SU-DHL-6 (cell line): ENCODE measurements at regions not wholly inside any gene's neighbourhood (a gene's known extent, or its start where the extent isn't known, plus 50 kb on each side); places are given as distances from the start of the nearest gene placed in this dataset.

Experiments used
- EZH2phosphoT487 ChIP-seq: fragments of 200-600 bp; sonication (generic), shearing (Covaris generic); conservative IDR thresholded peaks from 2 replicates; pipeline ENCODE4 v1.6.1; 2018; ENCODE audit warnings: mild to moderate bottlenecking, antibody characterized with exemption, low read length, moderate library complexity, mixed read lengths
- TF ChIP-seq, protein P1 (sequence below): fragments of 200-600 bp; sonication (generic); IDR thresholded peaks from one replicate; pipeline ENCODE4 v1.5.1; 2017; ENCODE audit warnings: antibody characterized with exemption, mild to moderate bottlenecking, low read length, moderate library complexity; ENCODE audit not compliant: insufficient read depth, poor library complexity, severe bottlenecking

GRCh38 chr17:27089929-27090247 is 204.0 kb upstream of the WSB1 start:
- TF ChIP-seq EZH2phosphoT487: no peak
- TF ChIP-seq, protein P1, sequence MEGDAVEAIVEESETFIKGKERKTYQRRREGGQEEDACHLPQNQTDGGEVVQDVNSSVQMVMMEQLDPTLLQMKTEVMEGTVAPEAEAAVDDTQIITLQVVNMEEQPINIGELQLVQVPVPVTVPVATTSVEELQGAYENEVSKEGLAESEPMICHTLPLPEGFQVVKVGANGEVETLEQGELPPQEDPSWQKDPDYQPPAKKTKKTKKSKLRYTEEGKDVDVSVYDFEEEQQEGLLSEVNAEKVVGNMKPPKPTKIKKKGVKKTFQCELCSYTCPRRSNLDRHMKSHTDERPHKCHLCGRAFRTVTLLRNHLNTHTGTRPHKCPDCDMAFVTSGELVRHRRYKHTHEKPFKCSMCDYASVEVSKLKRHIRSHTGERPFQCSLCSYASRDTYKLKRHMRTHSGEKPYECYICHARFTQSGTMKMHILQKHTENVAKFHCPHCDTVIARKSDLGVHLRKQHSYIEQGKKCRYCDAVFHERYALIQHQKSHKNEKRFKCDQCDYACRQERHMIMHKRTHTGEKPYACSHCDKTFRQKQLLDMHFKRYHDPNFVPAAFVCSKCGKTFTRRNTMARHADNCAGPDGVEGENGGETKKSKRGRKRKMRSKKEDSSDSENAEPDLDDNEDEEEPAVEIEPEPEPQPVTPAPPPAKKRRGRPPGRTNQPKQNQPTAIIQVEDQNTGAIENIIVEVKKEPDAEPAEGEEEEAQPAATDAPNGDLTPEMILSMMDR: no peak
